Bronchial epithelial cell (primary cell): ENCODE measurements at regions not wholly inside any gene's neighbourhood (a gene's known extent, or its start where the extent isn't known, plus 50 kb on each side); places are given as distances from the start of the nearest gene placed in this dataset.

Experiments
- DNase-seq: peaks from one replicate; pipeline ENCODE4 v3.0.0-alpha.2; 2010; ENCODE audit warnings: low read depth
- FAIRE-seq: peaks from 2 replicates; lab custom pipeline; 2011; peaks lifted over from hg19 to GRCh38; lab: Jason Lieb, UNC
- H3K27me3 ChIP-seq: 2 replicates; pipeline ENCODE4 v1.5.1; 2011; ENCODE audit warnings: low read length; ENCODE audit not compliant: control insufficient read depth, insufficient read depth
- H3K36me3 ChIP-seq: 2 replicates; pipeline ENCODE4 v1.5.1; 2011; ENCODE audit warnings: low read length; ENCODE audit not compliant: control insufficient read depth, insufficient read depth
- H3K4me3 ChIP-seq: 2 replicates; pipeline ENCODE4 v1.5.1; 2011; ENCODE audit warnings: mild to moderate bottlenecking, low read depth, low read length, control low read depth
- CTCF ChIP-seq: IDR thresholded peaks from 2 replicates; pipeline ENCODE4 v1.5.1; 2011; ENCODE audit warnings: mild to moderate bottlenecking, moderate library complexity, low read length, control low read depth, inconsistent platforms; ENCODE audit not compliant: insufficient read depth, severe bottlenecking

GRCh38 chr6:43895656-43896328 lies 125.8 kb downstream of the VEGFA start:
- no peaks in the 10 kb centered on the region for H3K27me3 ChIP-seq
- FAIRE-seq (no peak), DNase-seq (no peak)

GRCh38 chr6:43893073-43893472 lies 123.1 kb downstream of the VEGFA start:
- no peaks in the 10 kb centered on the region for H3K36me3 ChIP-seq
- no peaks in the 10 kb centered on the region for H3K27me3 ChIP-seq
- H3K4me3 ChIP-seq, result no peak overlapping the region
- FAIRE-seq, result no peak
- DNase-seq, result no peak
- TF ChIP-seq CTCF, result no peak

More at GRCh38 chr6:43895656-43896328, 125.8 kb downstream of the VEGFA start:
- no peak for TF ChIP-seq CTCF
- no peaks in the 10 kb centered on the region for H3K36me3 ChIP-seq
- no peak overlapping the region for H3K4me3 ChIP-seq

GRCh38 chr6:43891072-43891870 lies 121.3 kb downstream of the VEGFA start:
- H3K4me3 ChIP-seq, result no peak overlapping the region
- no peaks in the 10 kb centered on the region for H3K27me3 ChIP-seq
- TF ChIP-seq CTCF, result no peak
- DNase-seq (no peak), FAIRE-seq (no peak)
- no peaks in the 10 kb centered on the region for H3K36me3 ChIP-seq

- FAIRE-seq (no peak), DNase-seq (no peak)
- H3K27me3 ChIP-seq, result no peaks in the 10 kb centered on the region
- H3K36me3 ChIP-seq, result no peaks in the 10 kb centered on the region
- H3K4me3 ChIP-seq, result no peak overlapping the region
- no peak for TF ChIP-seq CTCF
Observed at GRCh38 chr6:43890197-43891062, 120.4 kb downstream of the VEGFA start.

- no peak for TF ChIP-seq CTCF
- H3K27me3 ChIP-seq, result no peaks in the 10 kb centered on the region
- DNase-seq (no peak), FAIRE-seq (no peak)
- H3K4me3 ChIP-seq, result no peak overlapping the region
- H3K36me3 ChIP-seq, result no peaks in the 10 kb centered on the region
Observed at GRCh38 chr6:43887906-43888683, 118.1 kb downstream of the VEGFA start.
